ENCODE measurements at regions not wholly inside any gene's neighbourhood (a gene's known extent, or its start where the extent isn't known, plus 50 kb on each side); places are given as distances from the start of the nearest gene placed in this dataset.

DNA sequence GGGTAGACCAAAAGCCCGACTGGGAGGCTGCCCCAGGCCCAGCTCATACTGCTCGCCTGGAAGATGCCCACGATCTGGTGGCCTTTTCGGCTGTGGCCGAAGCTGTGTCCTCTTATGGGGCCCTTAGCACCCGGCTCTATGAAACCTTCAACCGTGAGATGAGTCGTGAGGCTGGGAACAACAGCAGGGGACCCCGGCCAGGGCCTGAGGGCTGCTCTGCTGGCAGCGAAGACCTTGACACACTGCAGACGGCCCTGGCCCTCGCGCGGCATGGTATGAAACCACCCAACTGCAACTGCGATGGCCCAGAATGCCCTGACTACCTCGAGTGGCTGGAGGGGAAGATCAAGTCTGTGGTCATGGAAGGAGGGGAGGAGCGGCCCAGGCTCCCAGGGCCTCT, 61.7 kb downstream of the TET3 start:
- no peak overlapping the region for H3K4me3 ChIP-seq
- H3K36me3 ChIP-seq = no peaks in the 10 kb centered on the region
- TF ChIP-seq, protein P1, sequence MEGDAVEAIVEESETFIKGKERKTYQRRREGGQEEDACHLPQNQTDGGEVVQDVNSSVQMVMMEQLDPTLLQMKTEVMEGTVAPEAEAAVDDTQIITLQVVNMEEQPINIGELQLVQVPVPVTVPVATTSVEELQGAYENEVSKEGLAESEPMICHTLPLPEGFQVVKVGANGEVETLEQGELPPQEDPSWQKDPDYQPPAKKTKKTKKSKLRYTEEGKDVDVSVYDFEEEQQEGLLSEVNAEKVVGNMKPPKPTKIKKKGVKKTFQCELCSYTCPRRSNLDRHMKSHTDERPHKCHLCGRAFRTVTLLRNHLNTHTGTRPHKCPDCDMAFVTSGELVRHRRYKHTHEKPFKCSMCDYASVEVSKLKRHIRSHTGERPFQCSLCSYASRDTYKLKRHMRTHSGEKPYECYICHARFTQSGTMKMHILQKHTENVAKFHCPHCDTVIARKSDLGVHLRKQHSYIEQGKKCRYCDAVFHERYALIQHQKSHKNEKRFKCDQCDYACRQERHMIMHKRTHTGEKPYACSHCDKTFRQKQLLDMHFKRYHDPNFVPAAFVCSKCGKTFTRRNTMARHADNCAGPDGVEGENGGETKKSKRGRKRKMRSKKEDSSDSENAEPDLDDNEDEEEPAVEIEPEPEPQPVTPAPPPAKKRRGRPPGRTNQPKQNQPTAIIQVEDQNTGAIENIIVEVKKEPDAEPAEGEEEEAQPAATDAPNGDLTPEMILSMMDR (IDR thresholded peaks at IDR 0.05) = no peak
- TF ChIP-seq POLR2AphosphoS5 (IDR thresholded peaks at IDR 0.05) (no peak), POLR2A (IDR thresholded peaks at IDR 0.05) (no peak)
- no peak overlapping the region for H3K27ac ChIP-seq
- no peak for DNase-seq (ENCODE audit: low spot score)
- WGBS = 94% methylated on average over 16 of the region's 17 CpGs
- H3K27me3 ChIP-seq (replicated peaks; ENCODE audit: insufficient read depth) = no peaks in the 10 kb centered on the region
- intact Hi-C loops (cut with DNase I) = no loop called here
- no peaks in the 10 kb centered on the region for H3K4me1 ChIP-seq (replicated peaks)
- no peaks in the 10 kb centered on the region for H3K9me3 ChIP-seq

GRCh38 chr2:74047152-74047551, 62.4 kb downstream of the TET3 start:
- H3K36me3 ChIP-seq = no peaks in the 10 kb centered on the region
- TF ChIP-seq, protein P1 (IDR thresholded peaks at IDR 0.05) = no peak
- TF ChIP-seq POLR2A (IDR thresholded peaks at IDR 0.05) (no peak), POLR2AphosphoS5 (IDR thresholded peaks at IDR 0.05) (no peak)
- H3K4me3 ChIP-seq = no peak overlapping the region
- no peak for DNase-seq (ENCODE audit: low spot score)
- no peaks in the 10 kb centered on the region for H3K27me3 ChIP-seq (replicated peaks; ENCODE audit: insufficient read depth)
- no peaks in the 10 kb centered on the region for H3K4me1 ChIP-seq (replicated peaks)
- intact Hi-C loops (cut with DNase I) = no loop called here
- H3K27ac ChIP-seq = no peak overlapping the region
- no peaks in the 10 kb centered on the region for H3K9me3 ChIP-seq
- WGBS = 96% methylated on average over 14 of the region's 14 CpGs

GRCh38 chr2:74048147-74048546, 63.4 kb downstream of the TET3 start:
- no peak for DNase-seq (ENCODE audit: low spot score)
- intact Hi-C loops (cut with DNase I) = no loop called here
- H3K27me3 ChIP-seq (replicated peaks; ENCODE audit: insufficient read depth) = no peaks in the 10 kb centered on the region
- 92% methylated on average over 7 of the region's 7 CpGs for WGBS
- no peaks in the 10 kb centered on the region for H3K36me3 ChIP-seq
- no peak for TF ChIP-seq POLR2AphosphoS5 (IDR thresholded peaks at IDR 0.05)
- TF ChIP-seq, protein P1 (IDR thresholded peaks at IDR 0.05) = no peak
- TF ChIP-seq POLR2A (IDR thresholded peaks at IDR 0.05) = no peak
- no peaks in the 10 kb centered on the region for H3K4me1 ChIP-seq (replicated peaks)
- no peak overlapping the region for H3K27ac ChIP-seq
- no peak overlapping the region for H3K4me3 ChIP-seq
- no peaks in the 10 kb centered on the region for H3K9me3 ChIP-seq

- DNase-seq (ENCODE audit: low spot score) = no peak
- TF ChIP-seq POLR2A (IDR thresholded peaks at IDR 0.05) (no peak), POLR2AphosphoS5 (IDR thresholded peaks at IDR 0.05) (no peak)
- TF ChIP-seq, protein P1 (IDR thresholded peaks at IDR 0.05) = no peak
- WGBS = 75% methylated on average over 9 of the region's 9 CpGs
- Histone ChIP-seq H3K27ac (no peak overlapping the region), H3K4me3 (no peak overlapping the region), H3K27me3 (replicated peaks; ENCODE audit: insufficient read depth) (no peaks in the 10 kb centered on the region), H3K4me1 (replicated peaks) (no peaks in the 10 kb centered on the region), H3K36me3 (no peaks in the 10 kb centered on the region), H3K9me3 (no peaks in the 10 kb centered on the region)
- intact Hi-C loops (cut with DNase I) = no loop called here
These were observed 64.3 kb downstream of the TET3 start for GRCh38 chr2:74048843-74049519.

GRCh38 chr2:74050151-74050550, 65.4 kb downstream of the TET3 start:
- H3K36me3 ChIP-seq = no peaks in the 10 kb centered on the region
- 88% methylated on average over 5 of the region's 5 CpGs for WGBS
- H3K4me3 ChIP-seq = no peak overlapping the region
- no peaks in the 10 kb centered on the region for H3K9me3 ChIP-seq
- intact Hi-C loops (cut with DNase I) = no loop called here
- TF ChIP-seq, protein P1 (IDR thresholded peaks at IDR 0.05) = no peak
- TF ChIP-seq POLR2AphosphoS5 (IDR thresholded peaks at IDR 0.05) (no peak), POLR2A (IDR thresholded peaks at IDR 0.05) (no peak)
- no peak overlapping the region for H3K27ac ChIP-seq
- H3K27me3 ChIP-seq (replicated peaks; ENCODE audit: insufficient read depth) = no peaks in the 10 kb centered on the region
- H3K4me1 ChIP-seq (replicated peaks) = no peaks in the 10 kb centered on the region
- no peak for DNase-seq (ENCODE audit: low spot score)

Measured in prostate gland (tissue), 2 donors.